ENCODE measurements at regions not wholly inside any gene's neighbourhood (a gene's known extent, or its start where the extent isn't known, plus 50 kb on each side); places are given as distances from the start of the nearest gene placed in this dataset.

DNA sequence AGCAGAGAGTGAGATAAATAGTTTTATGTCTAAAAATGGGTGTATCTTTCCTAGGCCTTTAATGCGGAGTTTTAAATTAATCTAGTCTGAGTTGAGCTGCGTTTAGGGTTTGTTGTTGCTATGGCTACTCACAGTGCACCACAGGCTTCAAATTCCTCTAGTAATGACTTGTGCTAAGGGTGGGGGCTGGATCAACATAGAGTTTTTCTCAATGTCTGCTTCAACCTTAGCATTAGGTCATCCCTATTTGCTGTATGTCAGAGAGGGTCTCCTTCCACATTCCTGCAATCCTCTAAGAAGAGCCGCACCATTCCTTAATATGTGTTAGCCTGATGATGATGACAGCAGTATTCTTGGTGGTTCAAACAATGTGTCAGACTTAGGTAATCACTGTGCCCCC lies 465.6 kb upstream of the KIF2A start:
- DNase-seq: no peak

DNA sequence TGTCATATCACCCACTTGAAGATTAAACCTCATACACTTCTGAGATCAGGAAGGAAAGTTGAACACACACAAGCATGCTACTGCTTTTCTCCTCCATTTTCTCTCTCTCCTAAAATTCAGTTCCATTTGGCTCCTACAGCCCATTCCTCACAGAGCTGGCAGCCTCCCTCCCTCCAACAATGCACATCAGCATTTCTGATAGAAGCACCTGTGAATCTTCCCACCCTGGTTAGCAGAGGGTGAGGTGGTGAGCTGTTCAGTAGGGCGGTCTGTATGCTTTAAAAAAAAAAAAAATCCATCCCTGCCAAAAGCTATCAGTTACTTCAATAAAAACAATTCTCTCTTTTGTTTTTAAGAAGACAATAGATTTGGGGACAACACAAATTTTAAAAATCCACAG lies 463.2 kb upstream of the KIF2A start:
- no peak for DNase-seq

- DNase-seq: no peak
Measured at GRCh38 chr5:61850696-61851095, 455.3 kb upstream of the KIF2A start.

DNA sequence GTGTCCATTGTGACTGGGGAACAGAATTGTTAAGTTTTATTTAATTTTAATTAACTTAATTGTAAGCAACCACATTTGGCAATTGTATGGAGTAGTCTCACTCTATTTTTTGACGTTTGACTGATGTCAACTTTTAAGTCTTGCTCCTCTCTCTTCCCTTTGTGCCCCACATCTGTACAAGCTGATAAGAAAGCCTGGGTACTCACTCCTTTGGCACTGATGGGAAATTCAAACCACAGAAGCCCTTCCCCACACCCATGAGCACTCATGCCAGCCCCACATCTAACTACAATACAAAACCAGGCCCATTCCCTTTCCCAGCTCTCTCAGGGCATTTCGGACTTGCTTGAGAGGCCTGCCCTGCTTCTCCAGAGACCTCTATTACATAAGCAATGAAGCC lies 451.5 kb upstream of the KIF2A start:
- DNase-seq: no peak

DNA sequence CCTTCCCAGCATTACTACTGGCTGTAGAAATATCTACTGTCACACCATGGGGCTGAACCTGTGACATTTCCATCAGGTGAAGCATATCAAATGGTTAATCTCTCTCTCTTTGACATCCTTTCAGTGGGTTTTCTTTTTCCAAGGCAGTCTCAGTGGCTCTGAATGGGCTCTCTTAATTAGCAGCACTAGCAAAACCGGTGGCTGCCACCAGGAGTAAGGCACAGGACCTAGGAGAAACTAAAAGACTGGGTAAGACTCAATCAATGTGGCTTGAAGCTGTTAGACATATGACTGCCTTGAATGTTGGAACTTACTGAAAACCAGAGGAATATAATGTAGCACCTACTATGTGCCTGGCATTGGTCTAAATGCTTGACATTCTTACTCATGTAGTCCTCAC lies 445.0 kb upstream of the KIF2A start:
- DNase-seq: no peak

- peak; percentile 44 for DNase-seq
Measured at GRCh38 chr5:61866930-61867329, 439.1 kb upstream of the KIF2A start.

DNA sequence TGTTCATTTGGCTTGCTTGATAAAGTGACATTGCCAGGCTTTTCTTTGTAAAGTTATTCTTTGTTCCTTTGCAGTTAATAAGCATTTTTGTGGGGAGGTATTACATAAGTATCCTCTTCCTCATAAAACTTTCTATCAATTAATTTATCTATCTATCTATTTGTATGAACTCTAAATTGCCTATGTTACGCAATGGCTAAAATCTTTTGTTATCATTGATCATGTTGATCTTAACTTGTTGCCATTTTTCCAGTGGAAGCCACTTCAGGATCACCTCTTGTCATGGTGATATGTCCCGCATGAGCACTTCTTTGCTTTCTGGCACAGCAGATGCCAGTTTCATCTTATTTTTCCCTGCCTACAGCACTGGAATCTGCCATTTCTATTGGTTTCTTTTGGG lies 436.7 kb upstream of the KIF2A start:
- no peak for DNase-seq

GRCh38 chr5:61878471-61878870 lies 427.5 kb upstream of the KIF2A start:
- no peak for DNase-seq

GRCh38 chr5:61881821-61882487 lies 424.1 kb upstream of the KIF2A start:
- no peak for DNase-seq

DNA sequence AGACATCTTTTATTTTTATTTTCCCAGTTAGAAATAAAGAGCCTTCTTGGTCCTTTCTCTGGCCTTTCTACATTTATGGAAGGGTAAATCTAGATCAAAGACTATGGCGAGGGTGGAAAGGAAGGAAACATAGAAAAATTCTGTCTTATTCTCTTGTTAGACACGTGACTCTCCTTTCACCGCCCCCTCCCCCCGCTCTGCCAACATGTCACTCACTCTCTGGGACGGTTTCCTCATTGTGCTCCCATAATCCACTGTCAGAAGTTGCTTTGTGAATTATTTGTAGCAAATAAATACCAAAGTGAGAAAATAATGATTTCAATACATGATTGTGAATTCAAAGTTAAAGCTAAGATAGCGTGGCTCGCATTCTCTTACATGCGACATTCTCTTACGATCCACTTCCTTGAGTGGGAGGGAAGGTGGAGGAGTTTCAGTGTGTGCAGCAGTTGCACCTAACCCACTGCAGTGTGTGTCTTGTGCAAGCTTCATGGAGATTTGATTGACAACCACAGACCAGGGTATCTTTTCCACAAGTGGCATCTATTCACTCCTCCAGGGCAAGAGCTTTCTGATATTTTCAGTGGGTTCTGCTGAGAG lies 423.0 kb upstream of the KIF2A start:
- DNase-seq: no peak

DNA sequence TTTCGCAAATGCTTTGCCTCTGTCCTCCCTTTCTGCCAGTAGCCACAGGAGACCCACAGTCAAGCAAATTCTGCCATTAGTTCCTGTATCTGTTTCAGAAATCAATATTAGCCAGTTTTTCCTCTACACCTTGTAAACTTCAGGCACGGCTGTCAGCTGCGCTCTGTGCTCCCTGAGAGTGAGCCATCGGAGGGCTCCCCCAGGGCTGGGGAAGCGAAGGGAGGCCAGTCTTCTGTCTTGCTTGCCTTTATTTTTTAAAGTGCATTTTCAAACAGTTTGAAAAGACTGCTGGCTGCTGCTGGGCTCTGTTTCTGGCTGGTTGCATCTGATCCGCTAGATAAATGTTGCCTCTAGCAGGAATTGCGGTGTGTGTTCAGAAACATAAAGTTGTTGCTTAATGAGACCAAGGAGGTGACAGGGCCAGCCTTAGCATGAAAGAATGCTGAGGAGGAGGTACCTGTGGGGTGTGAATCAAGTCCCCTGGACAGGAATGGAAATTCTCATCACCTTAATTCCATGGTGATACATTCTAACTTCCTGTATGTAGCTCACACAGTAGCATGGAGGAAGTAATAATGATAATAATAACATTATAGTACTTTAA lies 421.7 kb upstream of the KIF2A start:
- no peak for DNase-seq

DNA sequence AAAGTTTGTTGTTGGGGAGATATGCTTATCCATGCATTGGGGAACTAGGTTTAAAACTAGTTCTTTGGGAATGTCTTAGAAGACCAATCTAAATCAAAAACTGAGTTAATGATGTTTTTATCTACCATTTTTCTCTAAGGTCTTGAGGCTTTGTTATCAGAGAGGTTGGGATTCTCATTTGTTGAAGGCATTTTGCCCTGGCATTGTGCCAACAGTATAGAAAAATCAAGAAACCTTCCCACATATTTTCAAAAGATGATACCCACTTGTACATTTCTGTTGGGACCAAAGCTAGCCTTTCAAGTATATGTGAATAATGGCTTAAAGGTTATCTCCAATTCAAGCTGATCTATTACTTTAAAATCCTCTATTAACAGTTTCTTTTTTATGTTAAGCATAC lies 419.8 kb upstream of the KIF2A start:
- DNase-seq: no peak

DNA sequence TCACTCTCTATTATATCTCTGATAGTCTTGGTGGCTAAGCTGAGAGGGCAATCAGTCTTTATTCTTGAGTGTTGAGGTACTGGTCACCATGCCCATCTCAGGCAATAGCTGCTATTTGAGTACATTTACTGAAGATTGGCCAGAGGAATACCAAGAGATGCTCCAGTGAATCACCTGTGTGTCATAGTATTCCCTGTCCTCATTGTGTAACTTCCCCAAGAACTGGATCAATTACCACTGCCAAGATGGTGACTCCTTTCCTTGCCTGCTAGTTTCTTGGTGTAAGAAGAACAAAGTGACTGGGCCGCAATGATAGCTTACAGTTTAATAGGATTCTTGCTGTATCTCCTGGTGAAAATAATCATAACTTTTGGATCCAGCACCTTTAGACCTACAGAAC lies 418.7 kb upstream of the KIF2A start:
- no peak for DNase-seq

DNA sequence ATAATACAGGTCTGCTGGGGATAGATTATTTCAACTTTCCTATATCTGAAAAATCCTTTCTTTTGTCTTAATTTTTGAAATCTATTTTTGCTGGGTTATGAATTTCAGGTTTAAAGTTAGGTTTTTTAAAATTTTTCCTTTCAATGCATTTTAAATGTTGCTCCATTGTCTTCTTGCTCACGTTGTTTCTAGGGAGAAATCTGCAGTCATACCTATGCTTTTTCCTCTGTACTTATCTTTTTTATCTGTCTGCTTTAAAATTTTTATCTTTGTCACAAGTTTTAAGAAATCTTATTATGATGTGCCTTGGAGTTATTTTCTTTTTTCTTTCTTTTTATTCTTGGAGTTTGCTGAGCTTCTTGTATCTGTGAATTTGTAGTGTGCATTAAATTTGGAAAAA lies 412.0 kb upstream of the KIF2A start:
- no peak for DNase-seq

- no peak for DNase-seq
Measured at GRCh38 chr5:61896811-61897210, 409.2 kb upstream of the KIF2A start.

DNA sequence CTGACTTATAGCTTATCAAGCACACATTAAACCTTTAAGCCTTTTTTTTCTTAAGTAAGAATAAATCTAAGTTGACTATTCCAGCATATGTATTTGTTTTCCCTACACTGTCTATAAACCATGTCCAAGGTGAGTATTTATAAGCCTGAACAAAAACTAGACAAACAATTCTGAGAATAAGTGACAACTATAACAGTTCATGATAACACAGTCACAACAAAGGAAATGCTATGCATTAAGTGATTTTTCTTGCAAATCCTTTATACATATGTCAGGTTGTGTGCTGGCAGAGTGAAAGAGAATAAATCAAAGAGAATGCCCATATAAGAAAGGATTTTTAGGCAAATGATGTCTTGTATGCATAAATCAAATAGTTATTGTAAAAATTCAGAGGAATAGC lies 408.8 kb upstream of the KIF2A start:
- no peak for DNase-seq

DNA sequence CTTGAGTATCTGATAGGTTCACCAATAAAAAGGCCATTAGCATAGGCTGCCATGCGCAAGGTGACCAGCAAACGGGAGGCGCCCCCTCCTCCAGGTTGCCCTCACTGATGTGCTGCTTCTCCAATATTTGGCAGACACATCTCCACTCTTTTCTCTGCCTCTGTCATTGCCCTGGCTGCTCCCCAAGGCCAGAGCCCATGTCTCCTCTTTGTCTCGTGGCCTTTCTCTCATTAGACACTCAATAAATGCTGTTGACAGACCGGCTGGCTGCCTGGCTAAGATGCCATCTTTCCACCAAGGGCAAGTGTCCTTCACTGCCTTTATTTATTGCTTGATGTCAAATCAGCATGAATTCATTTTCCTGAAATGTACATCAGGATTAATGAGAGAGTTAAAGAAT lies 404.0 kb upstream of the KIF2A start:
- no peak for DNase-seq

- DNase-seq: no peak
Measured at GRCh38 chr5:61904730-61905129, 401.3 kb upstream of the KIF2A start.

GRCh38 chr5:61905613-61906012 lies 400.4 kb upstream of the KIF2A start:
- no peak for DNase-seq

DNA sequence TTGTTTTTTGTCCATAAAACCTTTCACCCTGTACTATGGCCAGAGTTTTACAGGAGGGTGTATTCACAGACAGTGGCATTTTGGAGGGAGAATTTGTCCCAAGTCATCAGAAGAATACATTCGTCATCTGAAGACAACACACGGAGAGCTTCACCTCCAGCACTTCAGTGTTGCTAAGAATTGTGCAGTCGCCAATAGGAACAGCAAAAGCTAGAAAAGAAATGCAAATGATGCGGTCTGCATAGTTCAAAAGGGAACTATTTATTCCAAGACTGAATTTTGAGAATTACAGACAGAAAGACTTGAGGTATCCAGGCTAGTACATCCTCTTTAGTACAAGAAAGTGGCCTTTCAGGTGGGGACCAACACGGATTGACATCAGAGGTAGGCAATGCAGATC lies 399.2 kb upstream of the KIF2A start:
- no peak for DNase-seq

DNA sequence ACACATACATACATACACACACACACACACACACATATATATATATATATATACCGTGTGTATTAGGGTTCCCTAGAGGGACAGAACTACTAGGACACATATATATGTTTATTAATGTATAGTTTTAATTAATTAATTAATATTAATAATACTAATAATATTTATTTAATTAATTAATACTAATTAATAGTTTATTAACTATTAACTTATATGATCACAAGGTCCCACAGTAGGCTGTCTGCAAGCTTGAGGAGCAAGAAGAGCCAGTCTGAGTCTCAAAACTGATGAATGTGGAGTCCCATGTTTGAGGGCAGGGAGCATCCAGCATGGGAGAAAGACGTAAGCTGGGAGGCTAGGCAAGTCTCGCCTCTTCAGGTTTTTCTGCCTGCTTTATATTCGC lies 398.0 kb upstream of the KIF2A start:
- no peak for DNase-seq

GRCh38 chr5:61910771-61911170 lies 395.2 kb upstream of the KIF2A start:
- no peak for DNase-seq

DNA sequence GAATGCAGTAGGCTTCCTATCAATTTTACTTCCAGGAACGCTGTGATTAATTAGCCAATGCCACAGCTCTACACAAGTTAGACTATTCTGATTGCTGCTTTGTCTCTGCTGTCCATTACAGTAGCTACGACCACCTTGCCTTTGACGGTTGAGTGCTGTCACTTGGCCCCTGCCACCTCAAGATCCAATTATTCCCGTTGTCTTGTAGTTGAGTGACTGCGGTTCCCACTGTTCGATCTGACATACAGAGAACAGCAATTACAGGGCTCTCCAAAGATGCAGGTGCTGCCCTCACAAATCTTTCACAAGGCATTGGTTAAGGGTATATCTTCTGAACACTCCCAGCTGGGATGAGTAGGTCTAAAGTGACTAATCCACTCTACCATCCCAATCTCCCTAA lies 393.4 kb upstream of the KIF2A start:
- DNase-seq: no peak

DNA sequence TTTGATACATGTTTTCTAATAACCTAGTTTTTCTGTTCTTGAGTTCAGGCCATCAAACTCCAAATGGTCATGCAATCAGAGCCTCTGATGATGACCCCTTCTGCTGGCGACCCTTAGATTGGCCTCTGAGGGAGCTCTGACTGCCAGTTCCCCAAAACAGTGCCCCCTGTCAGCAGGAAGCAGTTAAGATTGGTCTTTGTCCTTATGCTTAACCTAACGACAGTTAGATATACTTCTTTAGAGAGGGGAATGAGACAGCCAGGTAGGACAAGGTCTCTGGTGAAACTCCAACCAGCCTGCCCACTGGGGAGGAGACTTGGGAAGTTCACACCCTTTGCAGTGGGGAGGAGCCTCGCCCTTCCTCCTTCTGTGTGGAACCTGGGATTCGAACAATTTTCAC lies 390.4 kb upstream of the KIF2A start:
- DNase-seq: no peak

All from NCI-H774 (cell line).